Astrocyte of the cerebellum (primary cell): ENCODE measurements at regions not wholly inside any gene's neighbourhood (a gene's known extent, or its start where the extent isn't known, plus 50 kb on each side); places are given as distances from the start of the nearest gene placed in this dataset.

Source experiments
- DNase-seq: peaks from one replicate; pipeline ENCODE4 v3.0.0-alpha.2; 2011; ENCODE audit warnings: low read depth
- H3K4me3 ChIP-seq: 2 replicates; pipeline ENCODE4 v1.5.1; 2011; ENCODE audit warnings: mild to moderate bottlenecking, low read depth, low read length, moderate library complexity
- CTCF ChIP-seq: IDR thresholded peaks from 2 replicates; pipeline ENCODE4 v1.5.1; 2012; ENCODE audit warnings: low read length, low read depth, moderate library complexity, mild to moderate bottlenecking; ENCODE audit errors: missing control alignments
- in situ Hi-C: cut with HindIII; loops from 2 replicates; pipeline ENCODE4 v1.10.0; 2017; ENCODE audit warnings: low sequenced_read_pairs

- peak overlapping the region; percentile 88 for H3K4me3 ChIP-seq
- DNase-seq, result no peak
- TF ChIP-seq CTCF, result no peak
- in situ Hi-C loops, result no loop called here
These were observed 100.3 kb upstream of the SVIL start for GRCh38 chr10:29734962-29735627.

- no peak for TF ChIP-seq CTCF
- in situ Hi-C loops, result no loop called here
- peak overlapping the region; percentile 88 for H3K4me3 ChIP-seq
- no peak for DNase-seq
These were observed 99.8 kb upstream of the SVIL start for GRCh38 chr10:29734640-29734961.

- TF ChIP-seq CTCF, result no peak
- DNase-seq, result no peak
- in situ Hi-C loops, result no loop called here
- peak overlapping the region; percentile 88 for H3K4me3 ChIP-seq
These were observed 98.6 kb upstream of the SVIL start for GRCh38 chr10:29733323-29733722.

- H3K4me3 ChIP-seq, result peak overlapping the region; percentile 88
- no peak for DNase-seq
- in situ Hi-C loops, result no loop called here
- TF ChIP-seq CTCF, result no peak
These were observed 98.1 kb upstream of the SVIL start for GRCh38 chr10:29732918-29733317.

- no peak for TF ChIP-seq CTCF
- in situ Hi-C loops, result no loop called here
- H3K4me3 ChIP-seq, result peak overlapping the region; percentile 23
- no peak for DNase-seq
These were observed 97.0 kb upstream of the SVIL start for GRCh38 chr10:29731760-29732159.

- no peak overlapping the region for H3K4me3 ChIP-seq
- no peak for TF ChIP-seq CTCF
- in situ Hi-C loops, result no loop called here
- DNase-seq, result no peak
These were observed 96.2 kb upstream of the SVIL start for GRCh38 chr10:29730969-29731368.

- H3K4me3 ChIP-seq, result no peak overlapping the region
- no peak for DNase-seq
- TF ChIP-seq CTCF, result no peak
- in situ Hi-C loops, result no loop called here
These were observed 95.7 kb upstream of the SVIL start for GRCh38 chr10:29730458-29730857.
